CD14-positive monocyte (primary cell): ENCODE measurements at regions not wholly inside any gene's neighbourhood (a gene's known extent, or its start where the extent isn't known, plus 50 kb on each side); places are given as distances from the start of the nearest gene placed in this dataset.

ENCODE experiments used
- DNase-seq, 3 donors: peaks; one replicate each; pipeline ENCODE4 v3.0.0-alpha.2; 2011 to 2022
- H2AFZ ChIP-seq: 2 replicates; pipeline ENCODE4 v1.6.0; 2012; ENCODE audit warnings: mild to moderate bottlenecking, low read depth, low read length, inconsistent platforms; ENCODE audit not compliant: insufficient read depth, poor library complexity, severe bottlenecking
- H3K27ac ChIP-seq, 2 donors: 1 replicate in 1 of 2; 2 replicates in 1 of 2; pipeline ENCODE4 v1.5.1; 2012 to 2013; ENCODE audit warnings: low read length in 2 of 2, control low read depth in 1 of 2, inconsistent platforms in 1 of 2, low read depth in 1 of 2, mild to moderate bottlenecking in 1 of 2
- H3K27me3 ChIP-seq, 2 donors: one replicate each; pipeline versions ENCODE4 v1.6.0 to v1.6.1; 2011 to 2013; ENCODE audit warnings: low read length in 2 of 2; ENCODE audit not compliant: control insufficient read depth in 2 of 2, insufficient read depth in 2 of 2
- H3K36me3 ChIP-seq, 2 donors: replicated peaks in 1 of 2; 1 replicate in 1 of 2; 2 replicates in 1 of 2; pipeline versions ENCODE4 v1.5.1 to v1.6.1; 2012 to 2013; ENCODE audit warnings: low read length in 2 of 2, control low read depth in 1 of 2, inconsistent platforms in 1 of 2, mild to moderate bottlenecking in 1 of 2; ENCODE audit not compliant: insufficient read depth in 2 of 2, control insufficient read depth in 1 of 2
- H3K4me1 ChIP-seq, 2 donors: 1 replicate in 1 of 2; 2 replicates in 1 of 2; pipeline versions ENCODE4 v1.5.1 to v1.6.1; 2012 to 2013; ENCODE audit warnings: low read length in 2 of 2, control low read depth in 1 of 2, inconsistent platforms in 1 of 2, mild to moderate bottlenecking in 1 of 2, moderate library complexity in 1 of 2; ENCODE audit not compliant: insufficient read depth in 2 of 2, control insufficient read depth in 1 of 2
- H3K4me2 ChIP-seq: replicated peaks from 2 replicates; pipeline ENCODE3; 2012; ENCODE audit warnings: low read length, moderate library complexity, mild to moderate bottlenecking; ENCODE audit not compliant: poor library complexity, severe bottlenecking; ENCODE audit errors: extremely low read depth
- H3K4me3 ChIP-seq, 3 experiments: fragments of 200-600 bp in 1 of 3; sonication (generic) in 1 of 3; replicated peaks in 1 of 3; 1 replicate in 2 of 3; 2 replicates in 1 of 3; pipeline ENCODE4 v1.5.1; 2011 to 2013; ENCODE audit warnings: low read length in 3 of 3, mild to moderate bottlenecking in 3 of 3, control low read depth in 2 of 3, low read depth in 2 of 3, inconsistent platforms in 1 of 3, moderate library complexity in 1 of 3
- H3K79me2 ChIP-seq: 2 replicates; pipeline ENCODE4 v1.6.0; 2012; ENCODE audit warnings: mild to moderate bottlenecking, control low read depth, inconsistent platforms, low read length, moderate library complexity; ENCODE audit not compliant: insufficient read depth
- H3K9ac ChIP-seq: 2 replicates; pipeline ENCODE4 v1.6.0; 2017; ENCODE audit warnings: low read length, mild to moderate bottlenecking; ENCODE audit not compliant: insufficient read depth, poor library complexity, severe bottlenecking
- H3K9me3 ChIP-seq, 2 donors: replicated peaks in 1 of 2; 1 replicate in 1 of 2; 2 replicates in 1 of 2; pipeline versions ENCODE4 v1.5.1 to v1.6.1; 2012 to 2013; ENCODE audit warnings: low read length in 2 of 2, control low read depth in 1 of 2; ENCODE audit not compliant: control insufficient read depth in 1 of 2, insufficient read depth in 1 of 2
- H4K20me1 ChIP-seq: 2 replicates; pipeline ENCODE4 v1.6.0; 2012; ENCODE audit warnings: mild to moderate bottlenecking, low read length, control low read depth, moderate library complexity; ENCODE audit not compliant: insufficient read depth
- H3K27ac Mint-ChIP-seq, 7 donors: one replicate each; pipeline ENCODE4 v1.8.0; 2020; ENCODE audit warnings: mild to moderate bottlenecking in 7 of 7, mixed read lengths in 7 of 7, moderate library complexity in 6 of 7, inconsistent platforms in 2 of 7
- H3K27me3 Mint-ChIP-seq, 3 donors: one replicate each; pipeline ENCODE4 v1.8.0; 2021 to 2022; ENCODE audit warnings: low read depth in 3 of 3, mild to moderate bottlenecking in 3 of 3, mixed read lengths in 3 of 3, moderate library complexity in 3 of 3, inconsistent platforms in 1 of 3
- H3K36me3 Mint-ChIP-seq, 2 donors: one replicate each; pipeline ENCODE4 v1.8.0; 2020; ENCODE audit warnings: mixed read lengths in 2 of 2, inconsistent platforms in 1 of 2, mild to moderate bottlenecking in 1 of 2
- H3K4me1 Mint-ChIP-seq: one replicate; pipeline ENCODE4 v1.8.0; 2020; ENCODE audit warnings: mild to moderate bottlenecking, mixed read lengths
- H3K4me3 Mint-ChIP-seq, 2 donors: one replicate each; pipeline ENCODE4 v1.8.0; 2020; ENCODE audit warnings: mild to moderate bottlenecking in 2 of 2, mixed read lengths in 2 of 2, moderate library complexity in 1 of 2
- H3K9me3 Mint-ChIP-seq, 7 donors: one replicate each; pipeline ENCODE4 v1.8.0; 2020 to 2022; ENCODE audit warnings: mixed read lengths in 7 of 7, mild to moderate bottlenecking in 6 of 7, moderate library complexity in 6 of 7, inconsistent platforms in 2 of 7
- WGBS: methylation state at CpG from one replicate; pipeline ENCODE4 v1.1.5; 2013; ENCODE audit warnings: missing lambda C conversion rate; ENCODE audit not compliant: insufficient coverage; 5-methylcytosine and 5-hydroxymethylcytosine counted together
- intact Hi-C, 2 donors: fragments of 100-400 bp; cut with micrococcal nuclease; formaldehyde crosslinking; loops; one replicate each; pipeline versions ENCODE4 v1.15.0 to v1.15.1; 2023
- TF ChIP-seq, protein P1 (sequence below): fragments of 200-600 bp; IDR thresholded peaks from one replicate; pipeline ENCODE4 v1.8.0; 2022; ENCODE audit warnings: antibody characterized with exemption, mild to moderate bottlenecking

- Mint-ChIP-seq H3K27ac (no peak overlapping the region), H3K9me3 (peaks cover 0 to 3% (median 0%) of the 10 kb centered on the region in 7 donors), H3K36me3 (no peaks in the 10 kb centered on the region), H3K4me1 (no peaks in the 10 kb centered on the region), H3K4me3 (no peak overlapping the region), H3K27me3 (peaks cover 5% of the 10 kb centered on the region in 3 donors)
- TF ChIP-seq, protein P1, sequence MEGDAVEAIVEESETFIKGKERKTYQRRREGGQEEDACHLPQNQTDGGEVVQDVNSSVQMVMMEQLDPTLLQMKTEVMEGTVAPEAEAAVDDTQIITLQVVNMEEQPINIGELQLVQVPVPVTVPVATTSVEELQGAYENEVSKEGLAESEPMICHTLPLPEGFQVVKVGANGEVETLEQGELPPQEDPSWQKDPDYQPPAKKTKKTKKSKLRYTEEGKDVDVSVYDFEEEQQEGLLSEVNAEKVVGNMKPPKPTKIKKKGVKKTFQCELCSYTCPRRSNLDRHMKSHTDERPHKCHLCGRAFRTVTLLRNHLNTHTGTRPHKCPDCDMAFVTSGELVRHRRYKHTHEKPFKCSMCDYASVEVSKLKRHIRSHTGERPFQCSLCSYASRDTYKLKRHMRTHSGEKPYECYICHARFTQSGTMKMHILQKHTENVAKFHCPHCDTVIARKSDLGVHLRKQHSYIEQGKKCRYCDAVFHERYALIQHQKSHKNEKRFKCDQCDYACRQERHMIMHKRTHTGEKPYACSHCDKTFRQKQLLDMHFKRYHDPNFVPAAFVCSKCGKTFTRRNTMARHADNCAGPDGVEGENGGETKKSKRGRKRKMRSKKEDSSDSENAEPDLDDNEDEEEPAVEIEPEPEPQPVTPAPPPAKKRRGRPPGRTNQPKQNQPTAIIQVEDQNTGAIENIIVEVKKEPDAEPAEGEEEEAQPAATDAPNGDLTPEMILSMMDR, result no peak
- Histone ChIP-seq H3K4me2 (no peak overlapping the region), H3K9me3 (no peaks in the 10 kb centered on the region), H4K20me1 (no peaks in the 10 kb centered on the region), H3K4me3 (no peak overlapping the region), H3K27ac (no peak overlapping the region), H3K36me3 (no peaks in the 10 kb centered on the region), H3K27me3 (no peaks in the 10 kb centered on the region), H2AFZ (no peak overlapping the region), H3K79me2 (no peaks in the 10 kb centered on the region), H3K9ac (no peak overlapping the region), H3K4me1 (no peaks in the 10 kb centered on the region)
- DNase-seq, result no peak
- whole genome bisulfite sequencing, result 33% methylated on average over 4 of the region's 8 CpGs
- intact Hi-C loops, result no loop called here
Measured at GRCh38 chr10:128960517-128960916, 506.5 kb upstream of the MGMT start.

GRCh38 chr10:128962182-128962581 lies 504.9 kb upstream of the MGMT start:
- Histone ChIP-seq H3K79me2 (no peaks in the 10 kb centered on the region), H3K4me2 (no peak overlapping the region), H3K9me3 (peaks cover 0 to 9% of the 10 kb centered on the region in 2 donors), H3K9ac (no peak overlapping the region), H2AFZ (no peak overlapping the region), H3K27me3 (no peaks in the 10 kb centered on the region), H3K27ac (no peak overlapping the region), H3K4me1 (no peaks in the 10 kb centered on the region), H3K4me3 (no peak overlapping the region), H4K20me1 (no peaks in the 10 kb centered on the region), H3K36me3 (no peaks in the 10 kb centered on the region)
- H3K27ac Mint-ChIP-seq, result no peak overlapping the region
- WGBS, result 86% methylated on average over 10 of the region's 10 CpGs
- TF ChIP-seq, protein P1, result no peak
- H3K4me3 Mint-ChIP-seq, result no peak overlapping the region
- no peak for DNase-seq
- H3K9me3 Mint-ChIP-seq, result peaks cover 0 to 8% (median 0%) of the 10 kb centered on the region in 7 donors
- intact Hi-C loops, result no loop called here
- peaks cover 3 to 5% (median 5%) of the 10 kb centered on the region in 3 donors for H3K27me3 Mint-ChIP-seq
- no peaks in the 10 kb centered on the region for H3K4me1 Mint-ChIP-seq
- H3K36me3 Mint-ChIP-seq, result no peaks in the 10 kb centered on the region
